ENCODE measurements at regions not wholly inside any gene's neighbourhood (a gene's known extent, or its start where the extent isn't known, plus 50 kb on each side); places are given as distances from the start of the nearest gene placed in this dataset.

DNA sequence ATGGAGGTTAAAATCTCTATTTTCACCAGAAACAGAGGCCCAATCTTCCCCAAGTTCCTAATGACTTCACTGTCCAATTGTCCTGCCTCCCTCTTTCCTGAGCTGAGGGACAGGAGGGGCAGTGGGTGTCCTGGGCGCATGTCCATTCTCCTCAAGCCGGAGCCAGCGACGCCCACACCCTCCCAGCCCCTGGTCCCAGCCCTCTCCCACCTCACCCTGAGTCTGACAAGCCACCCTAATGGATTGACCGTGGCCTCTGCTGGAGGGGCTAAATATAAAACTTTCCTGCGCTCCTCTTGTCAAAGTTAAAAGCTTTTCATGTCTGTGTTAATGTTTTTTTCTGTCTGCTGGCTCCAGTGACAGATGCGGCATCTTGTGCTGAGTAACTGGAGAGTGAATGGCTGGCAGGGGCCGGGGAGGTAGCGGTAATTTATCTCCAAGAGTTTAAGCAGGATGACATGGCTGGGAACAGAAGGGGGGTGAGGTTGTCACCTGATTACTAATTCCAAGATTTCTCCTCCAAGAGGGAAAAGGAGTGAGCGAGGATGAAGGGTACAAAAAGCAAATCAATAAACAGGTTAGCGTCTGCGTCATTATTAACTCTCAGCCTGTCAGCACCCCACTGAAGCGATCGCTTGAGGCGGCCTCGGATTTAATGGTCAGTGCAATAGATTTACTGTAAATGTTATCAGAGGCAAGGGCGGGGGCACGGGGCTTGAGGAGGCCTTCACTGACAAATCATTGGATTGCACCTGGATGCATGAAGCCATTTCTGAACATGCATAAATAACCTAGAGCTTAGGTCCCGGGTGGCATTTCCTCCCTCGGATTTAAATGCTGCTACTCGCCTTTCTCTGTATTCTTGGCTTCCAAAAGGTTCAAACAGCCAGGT lies 118.1 kb upstream of the MAFB start:
- no peak for DNase-seq (ENCODE audit: low read depth, low spot score)

DNA sequence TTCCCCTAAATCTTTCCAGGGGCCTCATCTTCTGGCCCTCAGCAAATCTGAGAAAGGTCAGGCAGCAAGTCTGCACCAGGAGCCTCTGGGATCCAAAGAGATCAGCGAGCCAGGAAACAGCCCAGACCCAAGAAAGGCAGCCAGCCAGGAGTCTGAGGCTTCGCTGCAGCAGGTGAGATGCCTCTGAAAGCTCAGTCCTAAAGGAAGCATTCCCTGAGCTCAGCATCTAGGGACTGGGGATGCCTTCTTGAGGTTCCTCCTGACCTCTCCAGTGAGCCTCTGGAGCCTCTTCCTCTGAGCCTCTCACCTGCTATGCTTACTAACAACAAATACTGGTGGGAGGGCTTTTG lies 118.8 kb upstream of the MAFB start:
- no peak for DNase-seq (ENCODE audit: low read depth, low spot score)

GRCh38 chr20:40808936-40809335 lies 119.9 kb upstream of the MAFB start:
- DNase-seq (ENCODE audit: low read depth, low spot score), result no peak

DNA sequence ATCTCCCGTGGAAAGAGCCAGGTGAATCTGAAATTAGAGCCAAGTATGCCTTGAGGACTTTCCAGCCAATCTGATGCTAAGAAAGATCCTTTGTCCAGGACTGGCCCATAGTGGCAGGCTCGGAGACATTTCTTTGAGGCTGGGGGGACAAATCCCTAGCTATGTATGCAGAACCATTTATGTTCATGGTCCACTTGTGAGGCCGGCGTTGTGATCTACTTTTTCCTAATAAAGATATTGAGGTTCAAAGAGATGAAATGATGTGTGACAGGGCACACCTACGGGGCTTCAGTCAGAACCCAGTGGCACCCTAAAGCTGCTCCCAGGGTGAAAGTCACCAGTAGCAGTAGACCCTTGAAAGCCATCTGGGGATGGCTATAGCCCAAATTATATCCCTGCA lies 120.3 kb upstream of the MAFB start:
- no peak for DNase-seq (ENCODE audit: low read depth, low spot score)

- DNase-seq (ENCODE audit: low read depth, low spot score), result no peak
These were observed 121.4 kb upstream of the MAFB start for GRCh38 chr20:40810332-40811000.

GRCh38 chr20:40811004-40811403 lies 122.0 kb upstream of the MAFB start:
- no peak for DNase-seq (ENCODE audit: low read depth, low spot score)

- no peak for DNase-seq (ENCODE audit: low read depth, low spot score)
These were observed 122.8 kb upstream of the MAFB start for GRCh38 chr20:40811660-40812414.

- no peak for DNase-seq (ENCODE audit: low read depth, low spot score)
These were observed 123.4 kb upstream of the MAFB start for GRCh38 chr20:40812415-40812925.

- DNase-seq (ENCODE audit: low read depth, low spot score), result no peak
These were observed 124.0 kb upstream of the MAFB start for GRCh38 chr20:40813029-40813431.

DNA sequence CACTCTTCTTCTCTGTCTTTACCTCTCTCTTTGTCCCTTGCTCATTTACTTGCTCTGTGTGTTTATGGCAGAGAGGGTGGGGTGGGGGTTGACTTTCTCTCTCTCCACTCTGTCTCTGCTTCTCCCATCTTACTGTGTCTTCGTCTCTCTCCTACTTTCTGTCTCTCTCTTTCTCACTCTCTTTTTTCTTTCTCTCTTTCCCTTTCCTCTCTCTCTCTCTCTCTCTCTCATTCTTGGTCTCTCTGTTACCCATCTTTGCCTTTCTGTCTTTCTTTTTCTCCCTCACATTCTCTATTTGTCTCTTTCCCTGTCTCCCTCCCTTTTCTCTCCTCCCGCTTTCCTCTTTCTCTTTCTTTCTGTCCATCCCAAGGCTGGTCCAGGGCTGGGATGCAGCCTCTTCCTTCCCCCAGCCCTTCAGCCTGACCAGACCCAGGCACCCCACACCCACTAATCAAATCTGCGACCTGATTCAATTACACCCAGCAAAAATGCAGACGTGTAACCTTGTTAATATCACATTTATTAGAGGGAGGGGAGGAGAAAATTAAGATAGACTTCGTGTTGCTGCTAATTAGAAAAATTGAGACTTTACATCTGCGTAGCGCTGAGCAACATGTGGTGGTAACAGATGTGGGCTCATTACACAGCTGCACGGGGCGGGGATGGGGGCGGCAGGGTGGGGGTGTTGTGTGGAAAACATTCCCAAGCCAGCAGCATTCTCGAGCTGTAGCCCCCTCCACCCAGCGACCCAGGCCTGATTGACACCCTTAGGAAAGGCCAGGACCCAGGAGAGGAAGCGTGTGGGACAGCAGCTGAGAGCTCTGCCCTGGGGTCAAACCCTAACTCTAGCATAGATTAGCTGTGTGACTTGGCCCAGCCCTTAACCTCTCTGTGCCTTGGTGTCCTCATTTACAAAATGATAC lies 124.9 kb upstream of the MAFB start:
- DNase-seq (ENCODE audit: low read depth, low spot score), result no peak

DNA sequence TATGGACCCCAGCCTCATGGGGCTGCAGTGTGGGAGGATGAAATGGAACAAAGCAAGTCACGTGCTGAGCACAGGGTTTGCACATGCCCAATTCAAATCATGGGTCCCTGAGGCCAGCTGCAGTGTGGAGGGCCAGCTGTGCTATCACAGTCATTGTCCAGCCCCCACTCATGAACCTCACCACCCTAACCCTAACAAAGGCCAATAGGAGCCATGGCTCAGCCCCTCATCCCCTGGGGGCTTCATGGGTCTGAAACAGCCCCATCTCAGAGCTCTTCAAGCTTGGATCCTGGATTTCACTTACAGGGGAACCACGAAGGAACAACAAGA lies 125.6 kb upstream of the MAFB start:
- no peak for DNase-seq (ENCODE audit: low read depth, low spot score)

DNA sequence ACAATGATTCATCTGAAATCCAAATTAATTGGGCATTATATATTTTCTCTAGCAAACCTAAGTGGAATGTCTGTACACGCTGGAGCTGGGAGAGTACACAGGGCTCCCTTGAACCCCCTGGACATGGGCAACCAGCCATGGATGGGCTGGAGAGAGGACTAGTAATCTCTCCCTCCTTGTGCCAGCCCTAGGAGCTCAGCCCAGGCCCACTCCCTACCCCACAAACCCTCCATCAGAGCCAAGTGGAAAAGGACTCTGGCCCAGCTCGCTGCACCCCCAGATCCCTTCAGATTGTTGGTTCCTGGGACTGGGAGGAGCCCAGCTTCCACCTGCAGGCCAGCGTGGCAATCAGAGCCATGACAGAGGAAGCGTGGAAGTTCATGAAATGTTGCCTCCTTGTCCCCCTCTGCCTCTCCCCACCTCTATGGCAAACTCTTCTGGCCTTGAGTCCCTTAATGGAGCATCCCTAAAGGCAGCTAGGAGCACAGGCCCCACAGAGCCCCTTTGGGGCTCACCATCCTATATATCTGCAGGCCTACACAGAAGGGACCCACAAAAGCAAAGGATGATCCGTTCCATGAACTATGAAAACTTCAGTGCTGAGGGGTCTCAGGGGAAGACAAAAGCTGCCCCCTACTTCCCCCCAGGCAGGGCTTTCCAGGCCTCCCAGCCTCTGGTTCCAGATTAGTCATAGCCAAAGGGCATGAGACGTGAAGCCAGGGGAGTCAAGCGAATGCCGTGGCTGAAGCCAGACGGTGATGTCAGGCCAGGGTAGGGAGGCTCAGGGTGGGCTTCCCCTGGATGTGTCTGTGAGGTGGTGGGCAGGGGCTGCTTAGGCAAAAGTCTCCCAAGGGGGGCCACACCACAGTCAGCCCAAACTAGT lies 126.4 kb upstream of the MAFB start:
- no peak for DNase-seq (ENCODE audit: low read depth, low spot score)

DNA sequence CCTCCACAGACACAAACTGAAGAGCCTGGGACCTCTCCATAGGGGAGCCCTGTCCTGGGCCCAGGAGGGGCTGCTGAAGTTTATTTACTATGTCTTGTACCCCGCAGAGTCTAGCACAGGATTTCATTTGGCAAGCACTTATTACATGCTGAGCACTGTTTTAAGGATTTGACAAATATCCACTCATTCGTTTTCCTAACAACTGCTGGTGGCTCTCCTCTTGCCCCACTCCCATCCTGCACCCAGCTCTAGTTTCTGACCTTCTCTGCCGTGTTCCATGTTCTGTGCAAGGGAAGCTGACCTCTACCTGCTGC lies 127.0 kb upstream of the MAFB start:
- DNase-seq (ENCODE audit: low read depth, low spot score), result no peak

DNA sequence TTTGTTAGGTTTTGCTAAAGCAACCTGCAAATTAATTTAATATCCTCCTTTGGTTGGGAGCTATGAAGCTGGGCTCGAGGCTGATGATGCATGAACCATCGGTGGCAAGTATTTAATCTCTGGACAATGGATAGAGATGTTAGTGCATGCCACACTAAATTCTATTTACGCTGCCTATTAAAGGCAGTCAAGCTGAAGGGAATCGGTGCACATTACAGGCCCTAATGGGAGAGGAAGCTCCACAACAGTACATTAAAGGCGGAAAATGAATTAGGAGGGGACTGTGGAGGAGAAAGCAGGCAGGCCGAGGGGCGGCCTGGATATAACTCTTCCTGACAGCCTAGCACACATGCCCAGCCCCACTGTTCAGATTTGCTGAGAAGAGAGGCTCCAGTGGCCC lies 132.4 kb upstream of the MAFB start:
- DNase-seq (ENCODE audit: low read depth, low spot score), result no peak

GRCh38 chr20:40826699-40827098 lies 137.7 kb upstream of the MAFB start:
- DNase-seq (ENCODE audit: low read depth, low spot score), result no peak

DNA sequence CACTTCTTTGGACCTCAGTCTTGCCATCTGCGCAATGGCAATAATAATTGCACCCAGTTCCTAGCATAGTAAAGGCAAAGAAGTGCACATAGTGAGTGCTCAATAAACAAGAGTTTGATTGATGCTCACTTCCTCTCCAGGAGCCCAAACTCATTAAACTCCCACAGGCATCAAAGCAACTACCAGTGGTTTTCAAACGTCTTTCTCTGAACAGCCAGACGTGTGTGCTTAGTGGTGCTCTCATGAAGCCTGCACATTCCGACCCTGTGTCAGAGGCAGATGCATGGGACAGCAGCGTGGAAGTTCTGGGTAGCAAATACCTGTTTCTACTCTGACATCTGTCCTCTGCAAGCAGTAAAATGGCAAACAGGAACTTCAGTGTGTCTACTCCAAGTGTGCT lies 146.3 kb upstream of the MAFB start:
- DNase-seq (ENCODE audit: low read depth, low spot score), result no peak

DNA sequence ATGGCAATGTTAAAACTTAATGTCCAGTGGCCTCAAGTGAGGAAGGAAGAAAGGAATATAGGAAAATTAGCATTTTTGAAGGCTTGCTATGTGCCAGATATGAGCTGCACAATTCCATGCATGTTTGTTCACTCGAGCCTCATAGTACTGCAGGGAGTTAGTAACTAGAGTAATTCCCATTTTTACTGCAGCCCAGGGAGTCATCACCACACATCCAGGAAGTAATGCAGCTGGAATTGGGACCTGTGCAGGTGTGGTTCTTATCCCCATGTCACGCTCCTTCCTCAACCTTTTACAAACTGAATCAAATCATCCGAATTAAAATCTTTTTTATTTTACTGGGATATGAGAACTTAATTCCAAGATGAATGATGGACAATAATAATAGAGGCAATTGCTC lies 149.5 kb upstream of the MAFB start:
- DNase-seq (ENCODE audit: low read depth, low spot score), result no peak

DNA sequence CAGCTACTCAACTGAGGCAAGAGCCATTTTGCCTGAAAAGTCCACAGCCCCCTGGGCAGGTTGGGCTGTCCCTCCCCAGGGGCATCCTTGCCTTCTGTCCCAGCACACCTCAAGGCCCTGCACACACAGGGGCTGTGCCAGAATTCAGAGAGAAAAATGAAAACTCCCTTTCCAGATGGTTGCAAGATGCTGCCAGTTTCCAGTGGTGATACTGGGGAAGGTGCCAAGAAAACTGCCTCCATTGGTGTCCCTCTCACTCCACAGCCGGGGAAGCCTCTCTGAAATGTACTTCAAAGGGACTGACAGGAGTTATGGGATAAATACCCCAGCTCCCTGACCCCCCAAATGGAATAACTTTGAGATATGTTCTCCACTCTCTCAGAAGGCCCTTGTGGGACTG lies 154.2 kb upstream of the MAFB start:
- no peak for DNase-seq (ENCODE audit: low read depth, low spot score)

GRCh38 chr20:40844332-40844731 lies 155.3 kb upstream of the MAFB start:
- no peak for DNase-seq (ENCODE audit: low read depth, low spot score)

DNA sequence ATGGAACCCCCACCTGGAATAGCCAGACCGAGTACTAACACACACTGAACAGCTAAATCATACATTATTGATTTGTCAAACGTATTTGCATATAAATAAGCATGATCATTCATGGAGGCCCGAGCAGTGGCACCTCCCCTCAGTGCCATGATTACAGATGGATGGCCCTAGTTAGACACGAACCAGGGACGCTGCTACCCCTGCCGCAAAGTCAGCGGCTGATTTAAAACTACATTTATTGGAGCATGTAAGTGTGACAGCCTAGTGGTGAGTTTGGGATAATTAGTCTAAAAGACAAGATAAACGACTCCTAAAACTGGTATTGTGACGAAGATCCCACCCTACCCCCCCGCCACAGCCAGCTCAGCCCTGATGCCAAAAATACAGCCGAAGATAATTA lies 159.1 kb upstream of the MAFB start:
- DNase-seq (ENCODE audit: low read depth, low spot score), result no peak

DNA sequence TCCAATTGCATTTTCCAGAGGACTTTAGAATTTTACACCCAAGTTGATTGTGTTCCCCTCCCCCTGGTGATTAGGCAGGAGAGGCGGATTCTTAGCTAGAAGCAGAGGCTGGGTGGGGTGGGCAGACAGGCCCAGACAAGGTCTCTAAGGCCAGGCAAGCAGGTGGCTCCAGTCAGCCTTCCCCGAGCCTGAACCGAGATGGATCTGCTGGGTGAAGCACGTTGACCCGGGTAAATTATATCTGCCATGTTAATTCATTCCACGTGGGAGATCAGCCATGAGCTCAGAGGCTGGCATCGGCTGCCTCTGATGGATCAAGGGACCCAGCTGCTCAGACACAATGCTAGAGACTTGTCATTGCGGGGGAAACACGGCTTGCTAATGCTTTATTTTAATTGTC lies 159.5 kb upstream of the MAFB start:
- no peak for DNase-seq (ENCODE audit: low read depth, low spot score)
